CD4-positive, CD25-positive, alpha-beta regulatory T cell (primary cell): ENCODE measurements at regions not wholly inside any gene's neighbourhood (a gene's known extent, or its start where the extent isn't known, plus 50 kb on each side); places are given as distances from the start of the nearest gene placed in this dataset.

ENCODE experiments used
- ATAC-seq, 2 donors: fragments of 150-1000 bp; cut with Tn5 transposase; one replicate each; pipeline ENCODE4 v1.10.0; 2021; ENCODE audit warnings: low read depth in 2 of 2, moderate number of reproducible peaks in 2 of 2, moderate library complexity in 1 of 2
- DNase-seq, 3 donors: peaks; one replicate each; pipeline versions ENCODE4 v3.0.0 to v3.0.0-alpha.2; 2012 to 2022; ENCODE audit warnings: mixed read lengths in 1 of 3
- H3K27ac ChIP-seq: one replicate; pipeline ENCODE4 v1.7.0; 2013; ENCODE audit warnings: mild to moderate bottlenecking, low read length; ENCODE audit not compliant: insufficient read depth, poor library complexity, severe bottlenecking
- H3K27me3 ChIP-seq: one replicate; pipeline ENCODE4 v1.7.0; 2013; ENCODE audit warnings: low read length; ENCODE audit not compliant: control insufficient read depth, insufficient read depth
- H3K36me3 ChIP-seq: one replicate; pipeline ENCODE4 v1.7.0; 2013; ENCODE audit warnings: mild to moderate bottlenecking, low read length, moderate library complexity; ENCODE audit not compliant: control insufficient read depth, insufficient read depth
- H3K4me1 ChIP-seq: 2 replicates; pipeline ENCODE4 v1.7.0; 2013; ENCODE audit warnings: mild to moderate bottlenecking, low read length; ENCODE audit not compliant: insufficient read depth, control insufficient read depth, poor library complexity, severe bottlenecking
- H3K4me3 ChIP-seq: one replicate; pipeline ENCODE4 v1.7.0; 2013; ENCODE audit warnings: low read depth, mild to moderate bottlenecking, low read length, moderate library complexity
- H3K9me3 ChIP-seq, 2 experiments: 1 replicate in 1 of 2; 2 replicates in 1 of 2; pipeline ENCODE4 v1.7.0; 2013; ENCODE audit warnings: low read length in 2 of 2, mild to moderate bottlenecking in 1 of 2, moderate library complexity in 1 of 2; ENCODE audit not compliant: control insufficient read depth in 2 of 2
- H3K27ac Mint-ChIP-seq, 3 donors: one replicate each; pipeline ENCODE4 v1.8.0; 2020 to 2022; ENCODE audit warnings: mild to moderate bottlenecking in 3 of 3, mixed read lengths in 3 of 3, moderate library complexity in 2 of 3
- H3K27me3 Mint-ChIP-seq: one replicate; pipeline ENCODE4 v1.8.0; 2022; ENCODE audit warnings: mild to moderate bottlenecking, mixed read lengths
- H3K36me3 Mint-ChIP-seq: one replicate; pipeline ENCODE4 v1.8.0; 2020; ENCODE audit warnings: mixed read lengths
- H3K4me1 Mint-ChIP-seq, 4 donors: one replicate each; pipeline ENCODE4 v1.8.0; 2020 to 2022; ENCODE audit warnings: mixed read lengths in 4 of 4, mild to moderate bottlenecking in 1 of 4
- H3K4me3 Mint-ChIP-seq, 4 donors: one replicate each; pipeline ENCODE4 v1.8.0; 2020 to 2022; ENCODE audit warnings: mild to moderate bottlenecking in 4 of 4, mixed read lengths in 4 of 4, moderate library complexity in 3 of 4
- H3K9me3 Mint-ChIP-seq, 7 donors: one replicate each; pipeline ENCODE4 v1.8.0; 2020 to 2022; ENCODE audit warnings: mixed read lengths in 7 of 7, mild to moderate bottlenecking in 3 of 7, moderate library complexity in 2 of 7

GRCh38 chr18:34981487-34981886 lies 59.7 kb upstream of the MAPRE2 start:
- Mint-ChIP-seq H3K27me3 (peaks cover 50% of the 10 kb centered on the region), H3K4me3 (peak overlapping the region in 1 of 4 donors; percentile 38), H3K4me1 (peaks cover 5 to 23% (median 17%) of the 10 kb centered on the region in 4 donors), H3K9me3 (no peaks in the 10 kb centered on the region), H3K36me3 (no peaks in the 10 kb centered on the region), H3K27ac (no peak overlapping the region)
- Histone ChIP-seq H3K27me3 (peaks cover 17% of the 10 kb centered on the region), H3K4me1 (peaks cover 25% of the 10 kb centered on the region), H3K4me3 (no peak overlapping the region), H3K36me3 (no peaks in the 10 kb centered on the region), H3K9me3 (no peaks in the 10 kb centered on the region), H3K27ac (no peak overlapping the region)
- DNase-seq (no peak), ATAC-seq (no peak)

- Mint-ChIP-seq H3K27me3 (peaks cover 20% of the 10 kb centered on the region), H3K4me1 (no peaks in the 10 kb centered on the region), H3K4me3 (no peak overlapping the region), H3K36me3 (no peaks in the 10 kb centered on the region), H3K27ac (no peak overlapping the region), H3K9me3 (peaks cover 0 to 2% (median 0%) of the 10 kb centered on the region in 7 donors)
- DNase-seq (no peak), ATAC-seq (no peak)
- Histone ChIP-seq H3K27ac (no peak overlapping the region), H3K36me3 (no peaks in the 10 kb centered on the region), H3K4me1 (no peaks in the 10 kb centered on the region), H3K27me3 (peaks cover under 1% of the 10 kb centered on the region), H3K4me3 (no peak overlapping the region), H3K9me3 (no peaks in the 10 kb centered on the region)
Measured at GRCh38 chr18:34985963-34986362, 55.2 kb upstream of the MAPRE2 start.

- H3K9me3 Mint-ChIP-seq = peaks cover 0 to 3% (median 0%) of the 10 kb centered on the region in 7 donors
- DNase-seq (no peak), ATAC-seq (no peak)
- no peak overlapping the region for H3K4me3 ChIP-seq
- no peak overlapping the region for H3K27ac Mint-ChIP-seq
- no peaks in the 10 kb centered on the region for H3K36me3 ChIP-seq
- no peak overlapping the region for H3K27ac ChIP-seq
- no peaks in the 10 kb centered on the region for H3K36me3 Mint-ChIP-seq
- no peaks in the 10 kb centered on the region for H3K4me1 Mint-ChIP-seq
- no peaks in the 10 kb centered on the region for H3K4me1 ChIP-seq
- peaks cover 6% of the 10 kb centered on the region for H3K27me3 ChIP-seq
- no peaks in the 10 kb centered on the region for H3K9me3 ChIP-seq
- H3K4me3 Mint-ChIP-seq = no peak overlapping the region
- H3K27me3 Mint-ChIP-seq = peaks cover 21% of the 10 kb centered on the region
Measured at GRCh38 chr18:34990597-34990996, 50.6 kb upstream of the MAPRE2 start.

GRCh38 chr18:34991152-34991551 lies 50.1 kb upstream of the MAPRE2 start:
- H3K27ac Mint-ChIP-seq = no peak overlapping the region
- H3K27me3 Mint-ChIP-seq = peaks cover 24% of the 10 kb centered on the region
- no peaks in the 10 kb centered on the region for H3K36me3 Mint-ChIP-seq

More at GRCh38 chr18:34991152-34991551, 50.1 kb upstream of the MAPRE2 start:
- no peaks in the 10 kb centered on the region for H3K4me1 Mint-ChIP-seq
- no peaks in the 10 kb centered on the region for H3K36me3 ChIP-seq
- DNase-seq (no peak), ATAC-seq (no peak)
- H3K4me3 Mint-ChIP-seq = no peak overlapping the region
- H3K27ac ChIP-seq = no peak overlapping the region
- peaks cover 7% of the 10 kb centered on the region for H3K27me3 ChIP-seq
- peaks cover 0 to 3% (median 0%) of the 10 kb centered on the region in 7 donors for H3K9me3 Mint-ChIP-seq
- no peaks in the 10 kb centered on the region for H3K4me1 ChIP-seq
- no peak overlapping the region for H3K4me3 ChIP-seq
- H3K9me3 ChIP-seq = no peaks in the 10 kb centered on the region
